ENCODE measurements at regions not wholly inside any gene's neighbourhood (a gene's known extent, or its start where the extent isn't known, plus 50 kb on each side); places are given as distances from the start of the nearest gene placed in this dataset.

GRCh38 chr2:129895061-129895460 is 84.4 kb upstream of the RAB6C start:
- no peak overlapping the region for H3K27ac ChIP-seq
- TF ChIP-seq CTCF (IDR thresholded peaks at IDR 0.05) (no peak), POLR2A (IDR thresholded peaks at IDR 0.05) (no peak)
- intact Hi-C loops (cut with DNase I): no loop called here
- no peaks in the 10 kb centered on the region for H3K9me3 ChIP-seq
- no peak overlapping the region for H3K4me3 ChIP-seq (replicated peaks in 1 of 3)
- 73 to 87% methylated on average over 3 to 5 of the region's 5 CpGs for WGBS, 2 donors
- no peaks in the 10 kb centered on the region for H3K27me3 ChIP-seq
- H3K4me1 ChIP-seq: no peaks in the 10 kb centered on the region
- H3K36me3 ChIP-seq: no peaks in the 10 kb centered on the region
- no peak for DNase-seq

- Histone ChIP-seq H3K4me1 (no peaks in the 10 kb centered on the region), H3K27me3 (no peaks in the 10 kb centered on the region), H3K27ac (no peak overlapping the region), H3K36me3 (no peaks in the 10 kb centered on the region), H3K4me3 (replicated peaks in 1 of 3) (no peak overlapping the region), H3K9me3 (no peaks in the 10 kb centered on the region)
- 96 to 100% methylated on average over 2 of the region's 2 CpGs for WGBS, 2 donors
- intact Hi-C loops (cut with DNase I): no loop called here
- no peak for DNase-seq
- TF ChIP-seq CTCF (IDR thresholded peaks at IDR 0.05) (no peak), POLR2A (IDR thresholded peaks at IDR 0.05) (no peak)
Observed at GRCh38 chr2:129895526-129896082, 83.9 kb upstream of the RAB6C start.

- Histone ChIP-seq H3K4me3 (replicated peaks in 1 of 3) (no peak overlapping the region), H3K27ac (no peak overlapping the region), H3K27me3 (no peaks in the 10 kb centered on the region), H3K4me1 (no peaks in the 10 kb centered on the region), H3K9me3 (no peaks in the 10 kb centered on the region), H3K36me3 (no peaks in the 10 kb centered on the region)
- DNase-seq: no peak
- no peak for TF ChIP-seq POLR2A (IDR thresholded peaks at IDR 0.05)
- no peak for TF ChIP-seq CTCF (IDR thresholded peaks at IDR 0.05)
- 82 to 89% methylated on average over 7 to 9 of the region's 9 CpGs for WGBS, 2 donors
- intact Hi-C loops (cut with DNase I): no loop called here
Observed at GRCh38 chr2:129896226-129897100, 83.0 kb upstream of the RAB6C start.

GRCh38 chr2:129901754-129902415 is 77.6 kb upstream of the RAB6C start:
- no peaks in the 10 kb centered on the region for H3K4me1 ChIP-seq
- intact Hi-C loops (cut with DNase I): no loop called here
- no peak for DNase-seq
- TF ChIP-seq POLR2A (IDR thresholded peaks at IDR 0.05): no peak
- no peak for TF ChIP-seq CTCF (IDR thresholded peaks at IDR 0.05)
- H3K9me3 ChIP-seq: no peaks in the 10 kb centered on the region
- 87 to 91% methylated on average over 2 to 3 of the region's 3 CpGs for WGBS, 2 donors
- H3K36me3 ChIP-seq: no peaks in the 10 kb centered on the region
- no peaks in the 10 kb centered on the region for H3K27me3 ChIP-seq
- no peak overlapping the region for H3K4me3 ChIP-seq (replicated peaks in 1 of 3)
- no peak overlapping the region for H3K27ac ChIP-seq

Measured in thyroid gland (tissue), 4 donors.